PC-9 (cell line): ENCODE measurements at regions not wholly inside any gene's neighbourhood (a gene's known extent, or its start where the extent isn't known, plus 50 kb on each side); places are given as distances from the start of the nearest gene placed in this dataset.

Source experiments
- EZH2 ChIP-seq: fragments of 200-600 bp; sonication (generic); IDR thresholded peaks from 2 replicates; pipeline ENCODE4 v1.8.0; 2017; ENCODE audit warnings: antibody characterized with exemption, low read depth
- TF ChIP-seq, protein P1 (sequence below): fragments of 200-600 bp; sonication (generic); conservative IDR thresholded peaks from 2 replicates; pipeline ENCODE4 v1.6.1; 2017; ENCODE audit warnings: mixed run types, antibody characterized with exemption, mild to moderate bottlenecking, moderate library complexity

DNA sequence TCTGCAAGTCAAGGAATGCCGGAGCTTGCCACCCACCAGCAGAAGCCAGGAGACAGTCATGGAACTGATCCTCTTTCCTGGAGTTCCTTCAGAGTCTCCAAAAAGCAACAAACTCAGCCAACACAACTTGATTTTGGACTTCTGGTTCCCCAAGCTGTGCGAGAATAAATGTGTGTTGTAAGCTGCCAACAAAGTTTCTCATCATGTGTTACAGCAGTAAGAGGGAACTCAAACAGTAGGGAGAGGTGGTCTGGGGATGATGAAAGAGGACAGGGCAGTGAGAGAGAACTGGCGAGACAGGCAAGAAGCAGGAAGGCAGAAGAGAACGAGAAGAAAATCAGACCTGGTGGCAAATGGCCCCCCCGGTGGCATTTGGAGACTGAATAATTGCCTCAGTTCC is 204.9 kb downstream of the MAF start:
- TF ChIP-seq, protein P1, sequence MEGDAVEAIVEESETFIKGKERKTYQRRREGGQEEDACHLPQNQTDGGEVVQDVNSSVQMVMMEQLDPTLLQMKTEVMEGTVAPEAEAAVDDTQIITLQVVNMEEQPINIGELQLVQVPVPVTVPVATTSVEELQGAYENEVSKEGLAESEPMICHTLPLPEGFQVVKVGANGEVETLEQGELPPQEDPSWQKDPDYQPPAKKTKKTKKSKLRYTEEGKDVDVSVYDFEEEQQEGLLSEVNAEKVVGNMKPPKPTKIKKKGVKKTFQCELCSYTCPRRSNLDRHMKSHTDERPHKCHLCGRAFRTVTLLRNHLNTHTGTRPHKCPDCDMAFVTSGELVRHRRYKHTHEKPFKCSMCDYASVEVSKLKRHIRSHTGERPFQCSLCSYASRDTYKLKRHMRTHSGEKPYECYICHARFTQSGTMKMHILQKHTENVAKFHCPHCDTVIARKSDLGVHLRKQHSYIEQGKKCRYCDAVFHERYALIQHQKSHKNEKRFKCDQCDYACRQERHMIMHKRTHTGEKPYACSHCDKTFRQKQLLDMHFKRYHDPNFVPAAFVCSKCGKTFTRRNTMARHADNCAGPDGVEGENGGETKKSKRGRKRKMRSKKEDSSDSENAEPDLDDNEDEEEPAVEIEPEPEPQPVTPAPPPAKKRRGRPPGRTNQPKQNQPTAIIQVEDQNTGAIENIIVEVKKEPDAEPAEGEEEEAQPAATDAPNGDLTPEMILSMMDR: no peak
- no peak for TF ChIP-seq EZH2
